ENCODE measurements at regions not wholly inside any gene's neighbourhood (a gene's known extent, or its start where the extent isn't known, plus 50 kb on each side); places are given as distances from the start of the nearest gene placed in this dataset.

DNA sequence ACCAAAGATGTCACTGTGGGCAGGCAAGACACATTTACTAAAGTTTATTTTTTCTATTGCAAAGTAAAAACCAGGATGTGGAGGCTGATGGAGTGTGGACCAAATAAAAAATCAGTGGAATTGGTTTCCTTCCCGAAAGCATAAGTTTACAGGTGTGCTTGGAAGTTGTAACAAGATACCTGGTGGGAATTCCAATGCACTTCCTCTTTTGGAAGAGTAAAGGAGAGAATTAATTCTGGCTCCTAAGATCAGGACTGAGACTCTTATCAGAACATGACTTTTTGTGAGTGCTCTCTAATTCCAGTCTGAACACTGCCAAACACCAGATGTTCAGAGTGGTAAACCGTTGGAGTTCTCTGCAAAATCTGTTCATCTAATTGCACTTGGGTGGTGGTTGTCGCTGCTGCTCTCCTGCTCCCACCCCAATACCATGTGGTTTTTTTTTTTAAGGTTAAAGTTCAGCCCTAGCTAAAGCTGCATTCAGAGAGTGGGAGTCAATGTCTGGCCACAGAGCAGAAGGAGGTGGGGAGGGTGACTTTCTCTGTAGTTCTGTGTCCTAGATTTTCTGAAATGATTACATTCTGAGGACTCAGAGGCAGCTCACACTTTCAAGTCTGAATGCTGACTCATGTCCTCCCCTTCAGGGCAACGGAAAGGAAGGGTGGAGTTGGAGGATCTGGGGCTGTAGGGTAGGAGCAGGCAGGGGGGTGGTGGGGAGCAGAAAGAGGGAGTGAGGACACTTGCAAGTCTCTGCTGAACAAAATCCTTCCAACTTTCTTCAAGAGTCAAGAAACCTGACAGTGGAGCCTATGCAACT, 275.8 kb upstream of the PRDM1 start:
- FAIRE-seq = peak; percentile 97

DNA sequence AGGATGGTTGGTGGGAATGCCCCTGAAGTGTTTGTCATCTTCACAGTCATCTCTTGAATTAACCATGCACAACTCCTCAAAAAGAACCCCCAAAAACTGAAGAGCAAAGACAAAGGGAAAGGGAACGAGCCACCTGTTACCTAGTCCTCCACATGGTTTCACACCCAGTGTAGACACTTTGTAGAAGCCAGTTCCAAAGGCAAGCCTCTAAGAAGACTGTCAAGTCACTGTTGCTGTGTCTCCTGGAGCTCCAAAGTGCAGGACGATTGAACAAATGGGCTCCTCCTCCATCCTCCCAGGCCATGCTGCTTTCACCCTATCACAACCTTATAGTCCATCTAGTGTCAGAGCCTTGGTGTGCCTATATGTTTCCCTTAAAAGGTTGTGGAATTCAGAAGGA, 277.6 kb upstream of the PRDM1 start:
- no peak for FAIRE-seq

DNA sequence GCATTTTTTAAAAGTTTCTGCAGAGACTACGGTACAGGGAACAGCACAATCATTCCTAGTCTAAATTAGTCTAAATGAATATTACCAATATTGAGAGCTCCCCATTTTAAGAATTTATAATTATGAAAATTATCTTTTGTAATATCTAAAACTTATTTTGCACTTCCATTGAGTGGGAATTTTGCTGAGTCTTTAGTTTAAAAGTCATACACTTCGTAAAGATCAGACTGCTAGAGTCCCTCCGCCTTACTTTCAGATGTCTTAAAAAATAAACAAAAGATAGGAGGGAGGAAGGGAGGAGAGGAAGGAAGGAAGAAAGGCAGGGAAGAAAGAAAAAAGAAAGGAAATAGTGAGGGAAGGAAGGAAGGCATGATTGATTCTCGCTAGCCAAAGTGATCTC, 278.2 kb upstream of the PRDM1 start:
- no peak for FAIRE-seq

DNA sequence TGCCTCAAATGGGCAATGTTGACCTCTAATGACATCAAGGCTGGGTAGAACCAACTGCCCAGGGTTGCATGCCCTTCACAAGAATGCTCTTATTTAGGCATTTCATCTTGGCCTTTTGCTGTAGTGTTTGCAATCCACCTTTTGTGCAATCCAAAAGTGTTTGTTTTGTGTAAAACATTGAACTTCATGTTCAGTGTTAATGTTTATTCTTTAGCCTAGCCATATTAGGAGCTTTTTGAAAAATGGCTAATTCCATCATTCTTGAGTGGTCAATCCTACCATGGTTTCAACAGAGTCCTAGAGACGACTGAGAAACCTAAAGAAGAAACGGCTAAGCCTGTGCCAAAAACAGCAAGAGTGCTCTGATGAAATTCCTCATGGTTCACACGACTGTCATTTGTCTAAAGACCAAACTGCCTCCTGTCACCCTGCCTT, 279.6 kb upstream of the PRDM1 start:
- FAIRE-seq = no peak

DNA sequence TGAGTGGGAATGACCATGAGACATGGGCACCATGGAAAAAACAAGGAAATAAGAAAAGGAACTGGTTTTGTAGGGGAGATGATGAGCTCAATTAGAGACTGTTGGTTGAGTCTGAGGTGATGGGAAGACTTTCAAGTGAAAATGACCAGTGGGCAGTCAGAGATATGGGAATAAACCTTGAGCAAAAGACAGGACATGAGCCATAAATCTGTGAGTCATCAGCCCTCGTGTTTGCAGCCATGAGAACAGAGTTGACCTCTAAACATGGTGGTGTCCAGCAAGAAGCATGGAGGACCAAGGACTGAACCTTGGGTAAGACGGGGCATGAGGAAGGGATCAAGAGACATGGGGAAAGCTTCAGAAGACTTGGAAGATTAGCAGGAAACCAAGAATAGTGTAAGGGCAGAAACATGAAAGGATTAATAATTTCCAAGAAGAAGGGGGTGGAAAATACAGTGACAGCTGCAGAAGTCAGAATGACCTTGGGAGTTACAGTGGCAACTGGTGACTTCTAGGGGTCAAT, 280.6 kb upstream of the PRDM1 start:
- no peak for FAIRE-seq

DNA sequence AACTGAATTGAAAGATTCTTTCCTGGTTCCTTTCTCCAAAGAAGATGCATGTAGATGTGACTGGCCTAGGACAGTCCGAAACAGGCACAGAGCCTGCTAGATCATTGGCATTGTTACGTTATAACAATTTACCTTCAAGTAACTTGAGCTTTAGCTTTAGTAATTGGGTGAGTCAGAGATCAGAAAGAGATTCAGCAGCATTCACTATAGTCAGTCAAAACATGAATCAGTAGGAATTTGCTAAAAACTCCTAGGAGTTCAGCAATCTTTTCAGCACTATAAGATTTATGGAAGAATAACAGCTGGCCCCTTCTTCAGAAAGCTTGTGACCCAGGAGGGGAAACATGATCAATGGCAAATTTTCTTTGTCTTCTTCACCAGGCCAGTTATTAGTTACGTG, 281.7 kb upstream of the PRDM1 start:
- no peak for FAIRE-seq

DNA sequence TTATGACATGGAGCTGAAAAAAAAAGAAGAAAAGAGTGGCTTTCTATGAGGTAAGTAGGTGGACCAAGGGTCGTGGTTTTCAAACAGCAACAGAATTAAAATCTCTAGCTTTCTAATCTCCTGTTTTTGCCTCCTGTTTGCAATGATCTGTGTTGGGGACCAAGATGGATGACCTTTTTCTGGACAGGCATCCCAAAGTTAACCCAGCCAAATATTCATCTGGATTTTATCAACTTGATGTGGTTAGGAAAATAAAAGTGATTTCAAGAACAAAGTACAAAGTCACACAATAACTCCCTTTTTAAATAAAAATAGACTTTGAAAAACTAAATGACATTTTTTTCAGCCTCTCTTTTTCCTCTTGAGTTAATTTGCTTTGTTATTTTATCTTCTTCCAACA, 282.1 kb upstream of the PRDM1 start:
- peak; percentile 96 for FAIRE-seq

DNA sequence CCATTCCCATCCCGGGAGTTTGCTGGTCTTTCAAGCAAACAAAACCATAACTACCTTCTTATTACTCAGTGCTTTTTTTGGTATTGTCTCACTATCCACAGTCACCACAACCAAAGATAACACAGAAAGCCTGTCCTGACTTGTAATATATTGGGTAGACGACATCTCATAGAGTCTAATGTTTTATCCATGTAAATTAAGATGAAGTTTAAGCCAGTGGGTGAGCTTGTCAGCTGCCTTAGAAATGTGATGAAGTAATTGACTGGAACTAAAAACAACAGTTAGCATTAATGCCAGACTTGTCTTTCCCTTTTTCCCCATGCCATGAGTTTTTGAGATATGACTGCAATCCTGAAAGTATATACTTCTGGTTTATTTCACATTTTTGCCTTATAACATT, 282.7 kb upstream of the PRDM1 start:
- FAIRE-seq = no peak

DNA sequence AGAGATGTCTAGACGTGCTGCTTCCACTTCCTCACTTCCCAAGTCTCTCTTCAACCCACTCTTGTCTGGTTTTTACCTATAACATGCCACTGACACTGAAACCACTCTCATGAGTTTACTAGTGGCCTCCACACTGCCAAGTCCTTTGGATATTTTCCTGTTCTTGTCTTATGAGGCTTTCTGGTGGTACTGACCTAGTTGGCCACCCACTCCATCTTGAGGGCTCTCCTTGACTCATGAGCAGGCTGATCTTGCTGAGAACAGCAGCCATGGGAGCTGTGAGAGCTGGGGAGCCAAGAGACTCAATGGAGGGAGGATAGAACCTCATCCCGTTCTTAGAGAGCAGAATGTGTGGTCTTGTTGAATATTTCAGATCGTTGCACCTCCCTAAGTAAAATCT, 283.4 kb upstream of the PRDM1 start:
- no peak for FAIRE-seq

DNA sequence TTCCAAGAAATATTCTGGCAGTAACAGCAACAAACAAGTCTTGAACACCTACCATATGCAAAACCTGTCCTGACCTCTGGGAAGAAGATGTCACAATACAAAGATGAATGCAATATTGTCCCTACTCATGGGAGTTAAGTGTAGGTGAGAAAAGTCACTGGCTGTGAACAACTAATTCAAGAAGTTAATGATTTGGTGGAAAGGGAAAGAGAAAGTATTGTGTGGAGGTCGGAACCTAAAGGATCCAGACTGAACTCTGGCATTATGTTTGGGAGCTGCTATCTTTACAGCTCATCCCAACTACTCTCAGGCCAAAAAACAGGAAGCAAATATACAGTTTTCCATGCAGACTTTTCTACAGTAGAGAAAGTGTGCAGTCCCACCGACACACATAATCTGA, 285.3 kb upstream of the PRDM1 start:
- FAIRE-seq = no peak

DNA sequence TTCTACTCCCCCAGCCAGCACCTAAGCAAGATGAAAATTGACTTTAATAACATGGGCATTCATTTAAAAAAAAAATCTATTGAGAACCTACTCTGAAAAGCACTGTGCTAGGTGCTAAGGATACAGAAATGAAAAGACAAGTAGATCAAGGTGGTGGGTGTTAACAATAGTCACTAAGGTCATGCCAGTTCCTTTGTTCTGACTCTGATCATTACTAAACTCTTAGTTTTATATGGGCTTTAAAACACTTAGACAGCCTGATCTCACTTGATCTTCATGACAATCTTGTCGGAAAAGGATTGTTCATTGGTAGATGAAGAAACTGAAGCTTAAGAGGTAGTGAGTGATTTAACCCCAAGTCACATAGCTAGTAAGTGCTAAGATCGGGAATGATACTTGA, 285.7 kb upstream of the PRDM1 start:
- no peak for FAIRE-seq

DNA sequence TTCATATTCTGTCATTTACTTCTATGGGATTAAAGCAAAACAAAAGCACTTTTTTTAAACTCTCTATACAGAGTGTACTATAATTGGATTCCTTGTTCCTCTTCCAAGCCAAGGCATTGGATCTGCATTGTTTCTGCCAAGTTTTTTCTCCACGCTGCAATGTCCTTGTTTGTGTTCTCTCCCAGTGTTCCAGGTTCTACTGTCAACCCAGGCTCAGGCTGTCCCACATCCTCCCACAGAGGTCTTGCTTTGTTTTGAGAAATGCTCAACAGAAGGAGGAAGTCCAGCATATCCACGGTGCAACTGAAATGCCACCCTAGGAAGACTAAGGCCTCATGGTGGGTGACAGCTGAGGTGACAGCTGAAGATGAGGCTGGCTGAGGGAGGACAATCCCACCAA, 287.1 kb upstream of the PRDM1 start:
- FAIRE-seq = no peak

DNA sequence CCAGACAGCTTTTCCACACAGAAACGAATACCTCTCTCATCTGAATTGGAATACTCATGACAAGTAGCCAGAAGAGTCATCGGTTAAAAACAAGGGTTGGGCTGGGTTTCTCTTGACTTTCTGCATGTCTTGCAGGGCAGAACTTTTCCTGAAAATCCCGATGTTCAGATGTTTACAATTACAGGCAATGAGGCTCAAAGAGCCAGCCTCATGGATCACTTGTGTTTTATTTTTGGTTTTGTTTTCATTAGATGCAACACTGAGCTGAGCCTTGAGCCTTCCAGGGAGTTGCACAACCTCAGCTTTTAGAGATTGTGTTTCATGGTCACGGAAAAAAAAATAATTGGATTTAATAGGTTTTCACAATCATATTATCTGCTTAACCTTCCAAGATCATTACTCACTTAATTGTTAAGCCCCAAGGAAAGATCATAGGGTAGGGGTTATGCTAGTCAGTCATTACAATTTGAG, 288.1 kb upstream of the PRDM1 start:
- FAIRE-seq = peak; percentile 95

DNA sequence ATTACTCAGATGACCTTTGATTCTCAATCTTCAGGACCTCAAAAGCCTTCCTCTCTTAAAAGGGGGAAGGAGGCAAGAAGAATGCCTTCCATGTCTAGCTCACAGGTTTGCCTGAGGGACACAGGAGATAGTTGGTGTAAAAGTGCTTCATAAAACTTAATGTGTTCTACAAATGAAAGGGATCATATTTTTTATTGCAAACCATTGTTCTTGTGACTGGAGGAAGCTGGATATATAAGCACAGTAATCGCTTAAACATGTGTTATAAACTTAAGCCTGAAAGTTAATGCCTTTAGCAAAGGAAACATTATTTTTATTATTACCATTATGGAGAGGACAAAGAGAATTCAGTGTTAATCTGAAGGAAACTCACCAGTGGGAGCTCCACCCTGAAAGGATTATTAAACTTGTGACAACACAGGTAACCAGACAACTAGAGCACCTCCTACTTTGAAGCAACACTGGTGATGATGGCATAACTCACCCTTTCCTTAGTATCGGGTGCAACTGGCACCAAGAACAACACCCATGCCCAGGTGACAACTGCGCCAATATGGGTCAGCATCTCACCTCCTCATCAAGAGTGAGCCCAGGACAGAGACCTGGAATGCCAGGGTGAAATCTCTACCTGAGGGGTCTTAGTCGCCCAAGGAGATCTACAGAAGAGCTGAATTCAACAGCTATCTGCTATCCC, 288.7 kb upstream of the PRDM1 start:
- peak; percentile 41 for FAIRE-seq

DNA sequence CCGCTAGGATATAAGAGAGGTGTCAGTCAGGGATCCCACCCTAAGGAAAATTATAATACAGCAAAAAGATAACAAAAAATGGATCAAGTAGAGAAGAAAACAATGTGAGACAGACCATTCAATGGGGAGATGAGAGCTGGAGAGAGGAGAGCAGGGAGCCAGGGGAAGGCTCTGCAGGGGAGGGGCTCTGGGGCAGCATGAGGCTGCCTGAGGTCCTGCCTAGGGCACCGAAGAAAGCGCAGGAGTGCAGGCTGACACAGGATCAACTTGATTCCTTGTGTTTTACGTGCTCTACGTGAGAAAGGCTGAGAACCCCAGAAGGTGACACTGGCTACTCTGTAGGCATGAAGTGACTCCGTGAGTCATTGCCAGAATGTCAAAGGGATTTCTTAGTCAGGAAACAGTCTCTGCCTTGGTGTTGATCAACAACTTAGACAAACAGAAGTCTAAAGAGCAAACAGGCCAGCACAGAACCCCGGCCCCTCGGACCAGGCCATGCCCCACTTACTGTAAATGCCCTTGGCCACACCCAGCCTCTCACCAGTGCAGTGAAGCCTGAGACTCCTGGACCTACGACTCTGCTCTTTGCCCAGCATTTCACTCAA, 290.1 kb upstream of the PRDM1 start:
- no peak for FAIRE-seq

DNA sequence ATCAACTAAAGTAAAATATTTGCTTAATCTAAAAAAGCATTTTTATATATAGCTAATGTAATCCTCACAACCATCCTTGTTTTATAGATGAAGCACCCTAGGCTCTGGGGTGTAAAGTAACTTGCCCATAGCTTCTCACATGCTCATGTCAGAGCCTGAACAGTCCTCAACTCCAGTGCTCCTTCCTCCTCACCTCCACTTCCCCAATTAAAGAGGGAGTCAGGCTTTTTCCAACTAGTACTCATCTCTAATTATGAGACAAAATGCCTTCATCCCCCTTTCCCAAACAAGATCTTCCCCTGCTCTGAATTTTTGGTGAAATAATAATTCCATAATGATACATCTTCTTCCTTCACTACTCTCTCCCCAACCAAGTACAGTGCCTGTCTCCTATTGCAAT, 290.8 kb upstream of the PRDM1 start:
- FAIRE-seq = no peak

DNA sequence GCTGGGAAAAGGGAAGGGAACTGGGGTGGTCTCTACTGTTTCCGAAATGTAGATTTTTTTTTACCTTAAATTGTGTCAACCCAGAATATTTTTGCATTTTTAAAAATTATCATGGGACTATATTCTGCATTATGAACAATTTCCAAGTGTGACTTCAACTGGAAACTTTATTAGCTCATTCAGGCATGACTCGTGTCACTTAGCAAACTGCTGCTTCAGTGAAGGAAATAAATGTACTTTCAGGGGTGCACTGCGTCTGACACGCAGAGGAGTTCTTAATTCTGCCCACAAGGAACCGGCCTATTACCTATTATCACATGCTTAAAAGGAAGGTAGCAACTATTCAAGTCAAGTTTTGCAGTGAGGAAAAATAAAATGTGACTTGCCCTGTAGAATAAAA, 291.3 kb upstream of the PRDM1 start:
- no peak for FAIRE-seq

DNA sequence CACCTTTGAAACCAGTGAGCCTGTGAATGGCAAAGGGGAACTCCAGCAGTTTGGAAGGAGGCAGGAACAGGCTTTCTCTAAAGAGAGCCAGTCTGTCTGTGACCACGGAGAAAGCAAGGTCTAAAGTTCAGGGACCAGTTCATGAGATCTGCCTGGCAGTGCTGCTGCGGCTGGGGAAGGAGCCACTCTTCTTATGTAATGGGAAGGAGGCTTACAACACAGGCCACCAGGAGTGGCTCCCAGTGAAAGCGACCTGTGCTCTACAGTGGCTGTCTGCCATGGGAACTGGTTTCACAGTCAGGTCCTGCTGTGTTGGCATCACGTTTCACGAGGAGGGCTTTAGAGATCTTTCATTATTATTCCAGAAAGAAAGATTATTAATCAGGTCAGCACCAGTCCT, 291.9 kb upstream of the PRDM1 start:
- FAIRE-seq = no peak

DNA sequence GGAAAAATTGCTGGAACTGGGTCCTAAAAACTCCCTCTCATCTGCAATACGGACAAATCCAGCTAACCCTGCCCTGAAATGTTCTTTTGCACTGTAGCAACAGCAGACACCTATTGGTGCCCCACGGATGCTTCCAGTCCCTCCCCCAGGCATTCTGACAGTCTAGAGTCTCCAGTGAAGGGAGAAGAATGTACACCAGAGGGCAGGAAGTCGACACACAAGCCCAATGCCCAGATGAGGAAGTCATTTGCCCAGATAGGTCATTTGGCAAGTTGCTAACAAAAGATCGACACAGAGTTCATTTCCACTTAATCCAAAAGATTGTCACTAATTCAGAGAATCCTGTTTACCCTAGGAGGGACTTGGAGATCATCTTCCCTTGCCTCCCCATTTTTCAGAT, 293.0 kb upstream of the PRDM1 start:
- no peak for FAIRE-seq

DNA sequence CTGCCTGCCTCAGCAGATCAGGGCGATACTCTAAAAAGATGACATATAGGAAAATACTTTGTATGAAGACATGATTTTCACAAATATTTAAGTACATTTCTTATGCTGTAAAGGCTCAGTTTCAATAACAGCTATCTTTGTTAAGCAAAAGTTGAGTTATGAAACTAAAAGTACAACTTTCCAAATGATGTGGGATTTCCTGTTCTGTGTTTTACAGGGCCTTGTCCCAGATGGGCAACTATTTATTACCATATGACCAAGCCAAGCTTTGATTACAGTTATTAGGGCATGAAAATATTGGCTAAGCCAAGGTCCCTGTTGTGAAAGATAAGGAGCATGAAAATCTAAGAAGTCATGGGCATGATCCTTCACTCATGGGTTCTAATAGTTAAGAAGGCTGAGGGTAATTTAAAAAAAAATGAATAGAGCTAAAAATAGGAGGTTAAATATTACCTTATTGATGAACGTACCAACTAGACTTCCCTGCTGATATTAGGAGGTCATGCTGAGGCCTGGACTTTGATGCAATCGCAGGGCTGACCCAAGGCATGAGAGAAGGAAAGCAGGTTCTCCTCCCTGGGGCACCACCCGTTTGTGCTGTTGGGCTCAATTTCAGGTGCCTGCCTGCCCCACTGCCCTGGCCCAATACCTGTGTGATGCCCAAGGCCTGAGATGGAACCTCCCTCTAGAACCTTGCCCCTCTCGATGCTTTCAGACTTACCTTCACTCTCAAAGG, 294.4 kb upstream of the PRDM1 start:
- FAIRE-seq = no peak

DNA sequence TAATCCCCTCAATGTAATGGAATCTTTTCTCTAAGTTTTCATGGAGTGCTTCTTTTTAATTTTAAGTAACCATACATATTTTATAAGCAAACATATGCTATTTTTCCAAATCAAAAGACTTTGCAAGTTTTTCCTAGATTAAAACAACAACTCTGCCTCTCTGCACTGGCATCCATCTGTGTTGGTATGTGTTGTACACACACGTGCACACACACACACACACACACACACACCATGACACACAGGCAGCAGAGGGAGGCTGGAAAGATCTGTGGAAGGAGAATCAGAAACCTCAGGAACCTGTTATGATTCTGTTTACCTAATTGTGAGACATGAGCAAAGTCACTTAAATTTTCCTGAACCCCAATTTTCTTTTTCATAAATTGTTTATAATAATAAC, 295.0 kb upstream of the PRDM1 start:
- no peak for FAIRE-seq

DNA sequence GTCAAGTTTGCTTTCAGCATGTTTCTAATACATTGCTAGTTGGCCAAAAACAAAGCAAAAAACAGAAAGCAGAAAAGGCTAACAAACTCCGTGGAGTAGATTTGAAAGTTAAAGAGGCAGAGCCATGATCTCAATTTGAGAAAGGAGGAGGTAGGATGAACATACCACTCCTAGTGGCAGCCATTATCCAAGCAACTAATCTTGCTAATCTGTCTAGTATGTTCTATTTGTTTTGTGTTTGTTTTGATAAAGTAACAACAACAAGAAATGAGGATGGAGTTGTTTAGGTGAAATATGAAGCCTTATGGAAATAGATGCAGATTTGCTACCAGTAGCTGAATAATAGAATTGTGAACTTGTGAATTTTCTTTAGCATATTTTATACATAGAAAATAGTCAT, 295.5 kb upstream of the PRDM1 start:
- FAIRE-seq = peak; percentile 23

DNA sequence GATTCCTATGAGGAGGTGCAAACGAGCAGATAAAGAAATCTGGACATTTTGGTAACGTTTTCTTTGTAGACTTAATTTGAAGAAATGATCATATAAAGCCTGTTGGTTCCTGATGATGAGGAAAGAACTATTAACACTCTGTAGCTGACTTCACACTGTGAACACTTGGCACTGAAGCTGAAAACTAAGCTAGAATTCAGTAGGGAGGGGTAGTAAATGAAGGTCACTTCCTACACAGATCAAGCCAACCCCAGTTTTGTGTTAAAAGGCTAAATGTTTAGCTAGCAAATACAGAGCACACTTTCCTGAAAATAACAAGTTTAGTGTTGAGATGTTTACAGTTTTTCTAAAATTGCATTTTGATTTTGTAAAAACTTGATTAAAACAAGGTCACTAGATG, 296.2 kb upstream of the PRDM1 start:
- FAIRE-seq = no peak
